GM19023 (cell line): ENCODE measurements at regions not wholly inside any gene's neighbourhood (a gene's known extent, or its start where the extent isn't known, plus 50 kb on each side); places are given as distances from the start of the nearest gene placed in this dataset.
"Not testable (repeated sequence)": the region's sequence is repeated elsewhere in the genome, so short reads cannot be mapped to it uniquely, and the experiment has no call there.

Experiments
- ATAC-seq: cut with Tn5 transposase; IDR thresholded peaks from one replicate; pipeline ENCODE4 v1.9.1; 2021; ENCODE audit warnings: mild to moderate bottlenecking, moderate library complexity; ENCODE audit not compliant: unreplicated experiment

DNA sequence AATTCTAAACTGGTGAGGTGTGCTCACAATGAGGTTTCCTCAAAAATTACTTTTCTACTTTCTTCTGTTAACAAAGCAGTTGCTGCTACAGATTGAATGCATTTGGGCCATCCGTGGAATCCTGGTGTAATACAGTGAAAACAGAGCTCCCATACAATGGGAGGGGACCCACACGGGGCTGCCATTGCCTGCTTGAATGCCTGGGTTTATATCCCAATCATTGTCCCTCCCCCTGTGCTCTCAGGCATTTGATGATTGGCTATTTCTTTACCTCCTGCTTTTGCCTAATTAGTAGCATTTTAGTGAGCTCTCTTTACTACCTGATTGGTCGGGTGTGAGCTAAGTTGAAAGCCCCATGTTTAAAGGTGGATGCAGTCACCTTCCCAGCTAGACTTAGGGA lies 52.9 kb upstream of the CSF1 start:
- ATAC-seq: not testable (repeated sequence)

DNA sequence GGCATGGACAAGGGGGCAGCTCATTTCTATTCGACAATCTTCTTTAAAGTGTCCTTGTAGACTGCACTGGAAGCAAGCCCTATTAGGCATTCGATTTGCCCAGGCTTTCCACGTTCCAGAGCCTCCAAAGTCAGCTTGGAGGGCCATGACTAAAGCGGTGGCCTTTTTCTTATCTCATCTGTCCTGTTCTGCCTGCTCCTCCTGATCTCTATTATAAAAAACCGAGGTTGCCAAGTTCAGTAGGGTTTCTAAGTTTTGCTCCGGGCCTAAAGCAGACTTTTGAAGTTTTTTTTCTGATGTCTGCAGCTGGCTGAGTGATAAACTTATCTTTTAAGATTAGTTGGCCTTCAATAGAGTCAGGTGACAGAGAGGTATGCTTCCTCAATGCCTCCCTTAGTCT lies 54.7 kb upstream of the CSF1 start:
- ATAC-seq: not testable (repeated sequence)

DNA sequence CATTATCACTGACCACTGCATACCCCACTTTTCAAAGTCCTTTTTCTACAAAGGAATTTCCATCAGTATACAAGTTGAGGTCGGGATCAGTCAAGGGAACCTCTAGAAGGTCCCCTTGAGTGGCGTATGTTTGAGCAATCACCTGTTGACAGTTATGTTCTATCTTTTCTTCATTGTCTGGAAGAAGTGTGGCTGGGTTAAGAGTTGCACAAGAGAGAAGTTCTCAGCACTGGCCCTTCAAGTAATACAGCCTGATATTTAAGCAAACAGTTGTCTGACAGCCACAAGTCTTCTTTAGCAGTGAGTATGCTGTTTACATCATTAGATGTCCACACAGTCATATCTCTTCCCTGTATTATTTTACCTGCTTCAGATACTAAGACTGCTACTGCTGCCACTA lies 56.7 kb upstream of the CSF1 start:
- ATAC-seq: not testable (repeated sequence)

DNA sequence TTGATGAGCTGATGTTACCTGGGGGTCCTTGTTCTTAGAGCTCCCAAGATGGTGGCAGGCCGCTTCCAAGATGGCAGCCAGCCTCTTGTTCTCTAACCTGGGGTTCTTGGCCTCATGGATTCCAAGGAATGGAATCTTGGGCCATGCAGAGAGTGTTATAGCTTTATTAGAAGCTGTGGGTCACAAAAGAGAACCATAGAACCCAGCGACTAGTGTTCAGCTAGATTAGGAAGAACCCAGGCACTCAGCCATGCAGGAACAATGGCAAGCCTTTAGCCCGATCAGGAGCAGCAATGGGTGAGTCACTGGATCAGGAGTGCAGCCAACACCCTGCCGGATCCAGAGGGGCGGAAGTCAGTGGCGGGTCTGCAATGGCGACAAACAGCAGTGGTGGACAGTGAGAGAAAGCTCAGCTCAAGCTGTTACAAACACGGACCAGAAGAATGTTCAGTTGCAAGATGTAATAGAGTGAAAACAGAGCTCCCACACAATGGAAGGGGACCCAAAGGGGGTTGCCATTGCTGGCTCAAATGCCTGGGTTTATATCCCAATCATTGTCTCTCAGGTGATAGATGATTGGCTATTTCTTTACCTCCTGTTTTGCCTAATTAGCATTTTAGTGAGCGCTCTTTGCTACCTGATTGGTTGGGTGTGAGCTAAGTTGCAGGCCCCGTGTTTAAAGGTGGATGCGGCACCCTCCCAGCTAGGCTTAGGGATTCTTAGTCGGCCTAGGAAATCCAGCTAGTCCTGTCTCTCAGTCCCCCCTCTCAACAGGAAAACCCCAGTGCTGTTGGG lies 58.2 kb upstream of the CSF1 start:
- ATAC-seq: not testable (repeated sequence)

DNA sequence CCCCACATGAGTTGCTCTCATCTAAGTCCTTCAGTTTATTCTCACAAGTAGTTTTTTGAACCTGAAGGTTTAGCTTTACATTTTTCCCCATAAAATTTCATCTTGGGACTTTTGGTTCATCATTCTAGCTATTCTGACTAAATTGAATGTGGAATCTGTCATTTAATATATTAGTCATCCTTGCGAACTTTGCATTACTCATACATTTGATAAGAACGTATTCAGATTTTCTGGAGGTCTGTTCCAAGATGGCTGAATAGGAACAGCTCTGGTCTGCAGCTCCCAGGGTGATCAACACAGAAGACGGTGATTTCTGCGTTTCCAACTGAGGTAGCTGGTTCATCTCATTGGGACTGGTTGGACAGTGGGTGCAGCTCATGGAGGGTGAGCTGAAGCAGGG lies 59.8 kb upstream of the CSF1 start:
- no peak for ATAC-seq

DNA sequence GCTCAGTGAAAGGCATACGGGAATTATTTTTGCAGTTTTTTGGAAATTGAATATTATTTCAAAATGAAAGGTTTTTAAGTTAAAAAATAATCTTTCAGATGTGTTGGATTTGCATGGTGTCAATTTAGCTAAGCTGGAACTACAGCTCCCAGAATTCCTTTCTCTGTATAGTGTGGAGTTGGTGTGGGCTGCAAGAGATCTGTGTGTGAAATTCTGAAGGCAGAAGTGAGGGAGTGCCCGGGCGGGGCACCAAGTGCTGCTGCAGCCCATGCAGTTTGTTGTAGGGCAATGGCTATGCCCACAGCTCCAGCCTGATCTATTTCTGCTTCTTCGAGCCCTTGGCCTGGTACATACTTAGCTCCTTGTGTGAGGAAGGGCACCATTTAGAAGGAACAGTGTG lies 60.5 kb upstream of the CSF1 start:
- ATAC-seq: no peak

DNA sequence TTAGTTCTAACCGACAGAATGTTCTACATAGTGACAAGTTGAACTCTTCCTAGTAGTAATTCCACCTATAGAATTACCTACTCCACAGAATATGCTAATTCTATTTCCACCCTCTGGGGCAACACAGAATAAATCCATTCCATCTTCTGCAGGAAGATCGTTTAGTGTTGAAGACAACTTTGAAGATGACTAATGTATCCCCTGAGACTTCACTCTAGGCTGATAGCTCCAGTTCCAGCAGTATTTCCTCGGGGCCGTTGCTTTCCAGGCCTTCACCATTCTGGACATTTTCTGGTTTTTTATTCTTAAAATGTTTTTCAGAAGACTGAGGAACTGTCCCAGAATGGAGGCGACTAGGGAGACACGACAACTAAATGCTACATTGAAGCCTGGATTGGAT lies 61.0 kb upstream of the CSF1 start:
- no peak for ATAC-seq

DNA sequence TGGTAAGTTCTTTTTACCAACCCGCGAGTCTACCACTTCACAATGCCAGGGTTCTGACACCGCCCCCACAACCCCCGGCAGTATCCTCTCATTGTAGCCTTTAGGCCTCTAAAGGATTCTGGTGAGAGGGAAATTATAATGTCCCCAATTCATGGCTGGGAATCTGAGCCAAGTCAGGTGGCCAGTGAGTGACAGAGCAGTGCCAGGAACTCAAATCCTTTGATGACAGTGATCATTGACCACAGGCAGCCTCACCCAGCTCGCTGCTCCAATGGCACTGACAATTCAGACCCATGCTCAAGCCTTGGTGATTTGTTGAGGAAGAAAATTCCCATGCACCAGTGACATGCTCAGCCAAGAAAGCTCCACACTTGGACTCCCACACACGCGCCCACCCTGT lies 63.4 kb upstream of the CSF1 start:
- ATAC-seq: no peak

DNA sequence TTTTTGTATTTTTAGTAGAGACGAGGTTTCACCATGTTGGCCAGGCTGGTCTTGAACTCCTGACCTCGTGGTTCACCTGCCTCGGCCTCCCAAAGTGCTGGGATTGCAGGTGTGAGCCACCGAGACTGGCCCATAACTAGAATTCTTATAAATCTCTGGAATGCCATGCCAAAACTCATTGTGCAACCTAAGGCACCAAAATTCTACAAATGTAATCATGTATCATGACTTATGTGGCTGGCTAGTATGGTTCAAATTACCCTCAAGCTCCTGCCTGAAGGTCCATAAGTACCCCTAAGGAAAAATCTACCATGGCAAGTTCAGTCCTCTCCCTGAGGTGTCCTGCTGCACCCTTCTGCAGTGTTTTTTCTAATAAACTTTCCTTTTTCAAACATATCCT lies 63.8 kb upstream of the CSF1 start:
- ATAC-seq: no peak

DNA sequence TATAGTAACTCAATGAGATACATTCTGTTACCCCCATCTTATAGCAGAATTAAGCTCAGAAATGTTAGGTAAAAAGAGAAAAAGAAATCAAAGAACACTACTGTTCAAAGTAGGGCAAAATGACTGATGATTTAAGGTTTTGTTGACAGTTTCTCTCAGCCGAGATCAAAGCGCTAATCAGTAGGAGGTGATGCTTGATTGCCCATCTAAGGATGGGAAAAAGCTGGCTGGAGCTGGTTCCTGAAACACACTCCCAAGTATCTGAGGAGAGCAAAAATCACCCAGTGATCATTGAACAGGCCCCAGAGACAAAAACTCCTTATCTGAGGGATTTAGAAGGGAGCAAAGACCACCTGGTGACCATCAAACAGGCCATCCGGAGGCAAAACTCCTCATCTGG lies 64.5 kb upstream of the CSF1 start:
- ATAC-seq: no peak

DNA sequence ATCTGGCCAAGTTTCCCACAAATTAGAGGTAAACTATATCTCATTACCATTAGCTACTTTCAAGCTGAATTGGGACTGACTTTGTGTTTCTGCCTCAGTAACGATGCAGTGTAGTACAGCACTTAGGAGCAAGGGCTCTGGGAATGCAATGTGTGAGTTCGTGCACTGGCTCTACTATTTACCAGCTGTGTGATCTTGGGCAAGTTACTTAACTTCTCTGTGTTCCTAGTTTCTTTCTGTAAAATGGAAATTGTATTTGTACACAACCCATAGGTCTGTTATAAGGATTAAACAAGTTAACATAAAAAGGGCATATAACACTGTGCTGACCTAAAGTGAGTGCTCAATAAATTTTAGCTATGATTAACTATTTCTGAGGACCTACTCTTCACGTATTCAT lies 65.0 kb upstream of the CSF1 start:
- no peak for ATAC-seq

DNA sequence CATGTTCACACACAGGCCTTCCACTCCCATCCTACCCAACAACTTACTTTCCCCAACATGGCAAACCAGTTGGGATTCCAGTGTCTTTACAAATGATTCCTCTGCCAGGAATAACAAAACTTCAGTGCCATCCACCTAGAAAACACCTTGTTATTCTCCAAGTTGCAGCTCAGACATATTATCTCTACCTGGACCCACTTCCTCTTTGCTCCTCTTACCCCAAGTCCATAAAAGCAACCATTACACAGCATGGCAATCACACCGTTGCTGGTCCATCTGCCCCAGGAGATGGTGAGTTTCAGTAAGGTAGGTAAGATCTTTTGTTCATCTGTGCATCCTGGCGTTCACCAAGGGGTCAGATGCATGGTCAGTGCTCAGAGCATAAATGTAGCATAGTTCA lies 66.0 kb upstream of the CSF1 start:
- no peak for ATAC-seq

DNA sequence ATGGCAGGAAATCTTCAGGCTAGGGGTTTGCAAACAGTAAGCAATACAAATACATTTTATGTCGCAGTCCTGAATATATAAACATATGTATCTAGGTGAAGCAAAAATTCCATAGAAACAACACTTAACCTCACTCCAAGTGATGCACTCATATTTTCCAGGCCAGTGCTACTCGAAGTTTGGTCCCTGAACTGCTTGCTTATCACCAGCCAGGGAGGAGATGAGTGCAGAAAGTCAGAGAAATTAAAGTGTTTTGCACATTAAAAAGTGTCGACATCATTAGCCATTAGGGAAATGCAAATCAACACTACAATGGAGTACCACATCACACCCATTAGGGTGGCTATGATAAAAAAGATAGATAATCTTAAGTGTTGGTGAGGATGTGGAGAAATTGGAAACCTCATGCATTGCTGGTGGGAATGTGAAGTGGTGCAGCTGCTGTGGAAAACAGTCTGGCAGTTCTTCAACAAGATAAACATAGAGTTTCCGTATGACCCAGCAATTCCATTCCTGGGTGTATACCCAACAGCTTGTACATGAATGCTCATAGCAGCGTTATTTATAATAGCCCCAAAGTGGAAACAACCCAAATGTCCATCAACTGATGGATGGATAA lies 70.5 kb upstream of the CSF1 start:
- ATAC-seq: no peak

DNA sequence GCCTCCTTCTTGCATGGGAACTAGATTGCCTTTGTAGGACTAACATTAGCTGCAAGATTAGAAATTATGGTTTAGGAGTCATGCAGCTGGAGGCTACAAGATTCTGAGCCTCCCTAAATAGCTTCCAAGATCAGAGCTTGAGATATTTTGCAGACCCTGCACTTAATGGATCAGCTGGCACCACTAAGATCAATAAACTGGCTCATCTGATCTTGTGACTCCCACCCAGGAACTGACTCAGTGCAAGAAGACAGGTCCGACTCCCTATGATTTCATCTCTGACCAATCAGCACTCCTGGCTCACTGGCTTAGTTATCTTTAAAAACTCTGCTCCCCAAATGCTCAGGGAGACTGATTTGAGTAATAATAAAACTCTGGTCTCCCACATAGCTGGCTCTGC lies 71.4 kb upstream of the CSF1 start:
- not testable (repeated sequence) for ATAC-seq

DNA sequence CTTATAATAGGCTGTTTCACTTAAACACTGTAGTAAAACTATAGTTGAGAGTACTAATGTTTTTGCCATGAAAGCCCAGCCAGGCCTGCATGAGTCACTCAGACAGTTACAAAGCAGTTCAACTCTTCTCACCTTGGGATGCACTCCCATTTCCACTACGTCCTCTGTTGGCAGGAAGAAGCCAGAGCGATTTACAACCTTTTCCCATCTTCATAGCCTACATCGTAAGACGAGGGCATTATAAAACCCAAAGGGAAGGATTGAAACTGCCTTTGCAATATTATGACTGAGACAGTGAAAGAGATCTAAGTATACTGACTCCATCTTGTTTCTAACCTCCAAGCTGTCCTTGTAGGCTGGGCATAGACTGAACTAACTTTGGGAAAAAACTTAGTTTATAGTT lies 71.8 kb upstream of the CSF1 start:
- ATAC-seq: no peak

DNA sequence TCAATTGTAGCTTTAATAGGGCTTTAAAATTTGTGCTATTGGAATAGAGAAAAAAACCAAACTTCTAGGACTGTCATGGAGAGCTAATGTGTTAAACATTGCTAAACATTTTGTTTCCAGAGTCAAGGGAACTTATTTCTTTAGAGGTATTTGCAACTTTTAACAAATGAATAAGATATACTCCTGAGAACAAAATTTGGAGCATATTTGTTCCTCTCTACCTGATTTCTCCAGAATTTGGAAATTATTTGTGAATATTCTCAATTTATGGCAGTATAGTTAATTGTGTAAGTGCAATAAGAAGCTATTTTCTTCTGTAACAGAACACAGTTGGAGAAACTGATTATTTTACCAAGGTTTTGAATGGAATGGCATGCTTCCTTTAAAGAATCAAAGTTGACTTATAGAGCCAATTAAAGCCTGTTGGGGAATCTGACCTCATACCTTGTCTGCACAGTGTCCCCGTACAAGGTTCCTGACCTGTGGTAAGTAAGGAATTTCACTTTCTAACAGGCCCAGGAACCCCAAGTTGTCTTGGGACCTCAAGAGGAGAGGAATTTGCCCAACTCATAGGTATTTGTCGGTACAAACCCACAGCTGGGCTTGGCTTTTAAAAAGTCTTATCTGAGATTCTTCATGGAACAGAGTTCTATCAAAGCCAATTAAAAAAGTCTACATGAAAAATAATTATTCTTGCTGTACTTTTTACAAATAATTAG lies 72.6 kb upstream of the CSF1 start:
- ATAC-seq: no peak

DNA sequence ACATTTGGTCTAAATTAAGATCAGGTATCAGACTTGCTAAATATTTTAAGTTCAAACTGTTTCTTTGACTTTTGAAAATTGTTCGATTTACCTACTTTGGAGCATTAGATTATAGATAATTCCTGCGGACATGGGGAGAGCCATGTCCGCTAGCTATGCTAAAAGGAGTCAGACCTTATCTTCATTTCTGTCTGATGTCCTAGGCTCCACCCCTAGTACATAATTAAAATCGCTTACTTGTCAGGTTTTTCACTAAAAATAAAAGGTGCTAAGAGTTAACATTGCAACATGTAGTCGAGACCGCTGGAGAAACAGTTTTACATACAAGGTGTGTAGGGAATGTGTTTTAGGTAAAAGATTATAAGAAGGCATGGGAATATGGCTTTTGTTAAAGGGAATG lies 71.9 kb upstream of the EPS8L3 start:
- ATAC-seq: not testable (repeated sequence)

DNA sequence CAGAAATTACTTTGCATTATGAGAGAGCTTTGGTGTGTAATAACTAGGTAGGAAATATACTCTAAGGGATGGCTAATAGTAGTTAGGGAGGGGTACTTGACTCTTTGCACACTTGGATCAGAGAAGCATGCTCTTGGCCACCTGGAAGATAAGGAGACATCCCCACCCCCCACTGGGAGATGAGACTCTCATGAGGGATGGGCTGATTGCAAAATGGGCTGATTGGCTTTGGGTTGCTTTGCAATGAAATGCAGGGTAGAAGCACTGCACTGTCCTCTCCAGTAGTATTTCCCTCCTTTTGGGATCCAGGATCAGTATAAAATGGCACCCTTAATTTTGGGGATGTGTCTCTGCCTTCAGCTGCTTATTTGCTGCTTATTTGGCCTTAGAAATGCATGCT lies 71.2 kb upstream of the EPS8L3 start:
- ATAC-seq: no peak

DNA sequence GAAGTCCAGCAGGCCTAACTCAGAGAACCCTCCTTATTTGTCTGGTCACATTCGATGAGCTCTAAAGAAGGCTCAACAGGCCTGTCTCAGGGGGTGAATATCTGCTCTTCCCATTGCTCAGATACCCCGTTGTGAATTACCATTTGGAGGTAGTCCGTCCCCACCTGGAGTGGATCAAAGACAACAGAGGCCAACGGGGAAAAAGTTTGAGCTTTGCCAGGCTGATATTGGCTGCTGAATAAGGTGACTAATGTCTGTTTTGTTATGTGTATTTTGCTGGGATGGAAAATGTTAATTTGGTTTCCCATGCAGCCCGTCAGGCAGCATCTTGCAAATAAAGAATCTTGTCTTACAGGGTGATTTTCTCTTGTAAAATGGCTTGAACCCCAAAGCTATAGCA lies 69.2 kb upstream of the EPS8L3 start:
- ATAC-seq: no peak

DNA sequence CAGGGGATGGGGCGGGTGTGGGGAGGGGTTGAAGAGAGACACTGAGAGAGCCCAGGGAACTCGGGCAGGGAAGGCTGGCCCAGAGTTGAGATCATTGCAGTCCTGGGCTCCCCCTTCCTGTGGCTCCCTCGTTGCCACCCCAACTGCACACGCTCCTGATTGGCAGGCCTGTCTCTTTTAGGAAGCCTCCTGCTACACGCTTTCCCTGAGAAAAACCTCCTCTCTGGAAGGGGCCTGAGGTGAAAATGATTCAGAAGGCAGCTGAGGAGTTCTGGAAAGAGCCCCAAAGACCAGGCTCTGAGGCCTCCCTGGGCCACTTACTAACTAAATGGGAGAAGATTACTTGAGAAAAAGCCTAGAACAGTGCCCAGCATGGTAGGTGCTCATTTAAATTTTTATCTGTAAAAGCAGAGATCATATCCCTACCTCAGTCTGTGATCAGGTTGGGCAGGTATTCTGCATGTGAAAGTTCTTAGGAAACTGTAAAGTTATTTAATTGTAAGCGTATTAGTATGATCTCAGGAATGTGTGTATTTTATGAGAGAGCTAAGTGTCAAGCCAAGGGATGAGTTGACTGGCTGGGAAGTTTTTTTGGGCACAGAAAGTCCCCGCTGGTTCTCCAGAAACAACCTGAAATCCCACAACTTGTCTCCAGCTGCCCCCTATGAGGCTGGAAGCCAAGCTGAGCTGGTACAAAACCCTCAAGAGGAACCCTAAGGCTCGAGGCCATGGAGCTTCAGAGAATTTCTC lies 65.2 kb upstream of the EPS8L3 start:
- no peak for ATAC-seq

DNA sequence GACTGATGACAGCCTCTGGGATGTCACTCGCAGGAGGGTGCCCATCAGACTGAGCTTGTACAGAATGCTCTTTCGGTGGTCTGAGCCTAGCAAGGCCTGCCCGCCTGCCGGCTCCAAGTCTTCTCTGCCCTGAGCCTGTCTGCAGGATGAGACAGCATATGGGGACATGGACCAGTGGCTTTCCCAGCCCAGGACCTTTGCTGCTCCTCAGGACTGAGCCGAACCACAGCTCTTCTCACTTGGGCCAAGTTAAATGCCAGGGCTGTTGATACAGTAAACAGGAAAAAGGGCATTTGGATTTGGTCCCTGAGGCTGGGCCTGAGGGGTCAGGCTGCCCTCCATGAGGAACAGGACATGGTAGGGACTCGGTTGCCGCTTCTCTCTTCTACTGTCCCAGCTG lies 64.3 kb upstream of the EPS8L3 start:
- no peak for ATAC-seq
